ENCODE measurements at regions not wholly inside any gene's neighbourhood (a gene's known extent, or its start where the extent isn't known, plus 50 kb on each side); places are given as distances from the start of the nearest gene placed in this dataset.

GRCh38 chr14:85257287-85257686 lies 272.7 kb upstream of the FLRT2 start:
- TF ChIP-seq CTCF (IDR thresholded peaks at IDR 0.05) (no peak), POLR2A (IDR thresholded peaks at IDR 0.05) (no peak), POLR2AphosphoS5 (IDR thresholded peaks at IDR 0.05; ENCODE audit: insufficient read depth in 1 of 2, low read depth in 1 of 2) (no peak)

Data from vagina (tissue), 2 donors.